ENCODE measurements at regions not wholly inside any gene's neighbourhood (a gene's known extent, or its start where the extent isn't known, plus 50 kb on each side); places are given as distances from the start of the nearest gene placed in this dataset.

- TF ChIP-seq, protein P1, sequence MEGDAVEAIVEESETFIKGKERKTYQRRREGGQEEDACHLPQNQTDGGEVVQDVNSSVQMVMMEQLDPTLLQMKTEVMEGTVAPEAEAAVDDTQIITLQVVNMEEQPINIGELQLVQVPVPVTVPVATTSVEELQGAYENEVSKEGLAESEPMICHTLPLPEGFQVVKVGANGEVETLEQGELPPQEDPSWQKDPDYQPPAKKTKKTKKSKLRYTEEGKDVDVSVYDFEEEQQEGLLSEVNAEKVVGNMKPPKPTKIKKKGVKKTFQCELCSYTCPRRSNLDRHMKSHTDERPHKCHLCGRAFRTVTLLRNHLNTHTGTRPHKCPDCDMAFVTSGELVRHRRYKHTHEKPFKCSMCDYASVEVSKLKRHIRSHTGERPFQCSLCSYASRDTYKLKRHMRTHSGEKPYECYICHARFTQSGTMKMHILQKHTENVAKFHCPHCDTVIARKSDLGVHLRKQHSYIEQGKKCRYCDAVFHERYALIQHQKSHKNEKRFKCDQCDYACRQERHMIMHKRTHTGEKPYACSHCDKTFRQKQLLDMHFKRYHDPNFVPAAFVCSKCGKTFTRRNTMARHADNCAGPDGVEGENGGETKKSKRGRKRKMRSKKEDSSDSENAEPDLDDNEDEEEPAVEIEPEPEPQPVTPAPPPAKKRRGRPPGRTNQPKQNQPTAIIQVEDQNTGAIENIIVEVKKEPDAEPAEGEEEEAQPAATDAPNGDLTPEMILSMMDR (conservative IDR thresholded peaks at IDR 0.05 in 1 of 2, IDR thresholded peaks at IDR 0.05 in 1 of 2; ENCODE audit: extremely low read depth in 1 of 2, insufficient read depth in 1 of 2, low read depth in 1 of 2, low read length in 2 of 2) = no peak
- no peak for TF ChIP-seq EZH2 (IDR thresholded peaks at IDR 0.05; ENCODE audit: borderline replicate concordance, low read length)
Observed at GRCh38 chr4:162957521-162958143, 209.1 kb downstream of the NAF1 start.
